ENCODE measurements at regions not wholly inside any gene's neighbourhood (a gene's known extent, or its start where the extent isn't known, plus 50 kb on each side); places are given as distances from the start of the nearest gene placed in this dataset.

GRCh38 chr14:43522191-43522590 is 984.9 kb downstream of the FSCB start:
- H3K4me1 ChIP-seq (ENCODE audit: control insufficient read depth, insufficient read depth, low read length) = no peaks in the 10 kb centered on the region
- H3K27ac ChIP-seq (ENCODE audit: extremely low read depth, low read depth, low read length) = no peak overlapping the region
- H3K36me3 ChIP-seq (ENCODE audit: control insufficient read depth in 2 of 2, insufficient read depth in 1 of 2, low read length in 2 of 2) = no peaks in the 10 kb centered on the region
- ChIA-PET CTCF (no interaction called here), POLR2A (no interaction called here)
- no peak for TF ChIP-seq ZIC2 (tag by site-specific recombination; IDR thresholded peaks at IDR 0.05)
- TF ChIP-seq ZNF341 (tag by site-specific recombination; IDR thresholded peaks at IDR 0.05; ENCODE audit: low read depth) = no peak
- no peak for TF ChIP-seq ZNF624 (tag by site-specific recombination; IDR thresholded peaks at IDR 0.05)
- no peak for TF ChIP-seq ZNF747 (tag by site-specific recombination; IDR thresholded peaks at IDR 0.05)
- no peak for TF ChIP-seq ZNF2 (tag by site-specific recombination; IDR thresholded peaks at IDR 0.05)
- TF ChIP-seq ZNF175 (tag by site-specific recombination; IDR thresholded peaks at IDR 0.05) = no peak
- TF ChIP-seq PBX3 (CRISPR knock-in tag; IDR thresholded peaks at IDR 0.05) = no peak
- no peak for TF ChIP-seq ZNF292 (tag by site-specific recombination; IDR thresholded peaks at IDR 0.05; ENCODE audit: borderline replicate concordance, low read depth)
- TF ChIP-seq ZNF518A (tag by site-specific recombination; conservative IDR thresholded peaks at IDR 0.05; ENCODE audit: low read depth) = no peak
- TF ChIP-seq ZNF266 (tag by site-specific recombination; IDR thresholded peaks at IDR 0.05; ENCODE audit: low read depth) = no peak
- no peak for TF ChIP-seq ZNF280C (tag by site-specific recombination; IDR thresholded peaks at IDR 0.05)
- no peak for TF ChIP-seq ZNF596 (tag by site-specific recombination; IDR thresholded peaks at IDR 0.05)
- TF ChIP-seq ZNF654 (tag by site-specific recombination; IDR thresholded peaks at IDR 0.05; ENCODE audit: low read depth) = no peak
- no peak for TF ChIP-seq ZNF555 (tag by site-specific recombination; conservative IDR thresholded peaks at IDR 0.05)
- no peak for TF ChIP-seq ZNF561 (tag by site-specific recombination; IDR thresholded peaks at IDR 0.05; ENCODE audit: borderline replicate concordance)
- TF ChIP-seq ZNF776 (tag by site-specific recombination; IDR thresholded peaks at IDR 0.05; ENCODE audit: borderline replicate concordance) = no peak
- no peak for TF ChIP-seq ZNF629 (tag by site-specific recombination; IDR thresholded peaks at IDR 0.05)
- no peaks in the 10 kb centered on the region for H3K9me3 ChIP-seq (ENCODE audit: control insufficient read depth, insufficient read depth, low read depth, low read length)
- H3K4me3 ChIP-seq (ENCODE audit: low read depth, low read length) = no peak overlapping the region

- H3K36me3 ChIP-seq (ENCODE audit: control insufficient read depth in 2 of 2, insufficient read depth in 1 of 2, low read length in 2 of 2) = no peaks in the 10 kb centered on the region
- CTCF ChIA-PET = interaction anchor here (0.8 kb wide), 1 partner anchor 642 kb away, joined by 3 read pairs; no protein-coding TSS in a partner anchor
- H3K4me1 ChIP-seq (ENCODE audit: control insufficient read depth, insufficient read depth, low read length) = no peaks in the 10 kb centered on the region
- H3K27ac ChIP-seq (ENCODE audit: extremely low read depth, low read depth, low read length) = no peak overlapping the region
- H3K4me3 ChIP-seq (ENCODE audit: low read depth, low read length) = no peak overlapping the region
- POLR2A ChIA-PET = no interaction called here
- H3K9me3 ChIP-seq (ENCODE audit: control insufficient read depth, insufficient read depth, low read depth, low read length) = no peaks in the 10 kb centered on the region
- TF ChIP-seq ZBTB7A (tag by site-specific recombination; IDR thresholded peaks at IDR 0.05; ENCODE audit: low read depth) = no peak
- no peak for TF ChIP-seq ZNF837 (tag by site-specific recombination; IDR thresholded peaks at IDR 0.05)
- no peak for TF ChIP-seq ZNF449 (tag by site-specific recombination; IDR thresholded peaks at IDR 0.05)
- TF ChIP-seq ZFP69B (tag by site-specific recombination; IDR thresholded peaks at IDR 0.05) = no peak
- no peak for TF ChIP-seq ZNF280C (tag by site-specific recombination; IDR thresholded peaks at IDR 0.05)
- TF ChIP-seq ZNF302 (tag by site-specific recombination; IDR thresholded peaks at IDR 0.05; ENCODE audit: low read depth) = no peak
These were observed 1003.6 kb downstream of the FSCB start for GRCh38 chr14:43503508-43503907.

All from HEK293 (cell line).